Lower lobe of right lung (tissue), 2 donors: ENCODE measurements at regions not wholly inside any gene's neighbourhood (a gene's known extent, or its start where the extent isn't known, plus 50 kb on each side); places are given as distances from the start of the nearest gene placed in this dataset.

Experiments used
- ATAC-seq, 2 donors: fragments of 200-7000 bp; cut with Tn5 transposase; one replicate each; pipeline ENCODE4 v1.9.1; 2020 to 2022; ENCODE audit warnings: mild to moderate bottlenecking in 2 of 2, moderate library complexity in 2 of 2
- DNase-seq: peaks from one replicate; pipeline ENCODE4 v3.0.0-alpha.2; 2020
- H3K27ac ChIP-seq: fragments of 200-600 bp; one replicate; pipeline ENCODE4 v1.8.0; 2022
- H3K27me3 ChIP-seq: fragments of 200-600 bp; one replicate; pipeline ENCODE4 v1.8.0; 2022; ENCODE audit warnings: low read depth
- H3K36me3 ChIP-seq: fragments of 200-600 bp; one replicate; pipeline ENCODE4 v1.8.0; 2022; ENCODE audit warnings: mild to moderate bottlenecking
- H3K4me1 ChIP-seq: fragments of 200-600 bp; one replicate; pipeline ENCODE4 v1.8.0; 2022
- H3K4me3 ChIP-seq: fragments of 200-600 bp; one replicate; pipeline ENCODE4 v1.8.0; 2022; ENCODE audit warnings: mild to moderate bottlenecking
- H3K9me3 ChIP-seq: fragments of 200-600 bp; one replicate; pipeline ENCODE4 v1.8.0; 2022
- intact Hi-C: fragments of 100-400 bp; cut with DNase I; formaldehyde crosslinking; loops from one replicate; pipeline ENCODE4 v1.11.0; 2022
- TF ChIP-seq, protein P1 (sequence below): fragments of 200-600 bp; IDR thresholded peaks from one replicate; pipeline ENCODE4 v1.8.0; 2022; ENCODE audit warnings: antibody characterized with exemption, mild to moderate bottlenecking
- donor health status: DM: no; HTN: yes; CAD: no; lungs with severe emphysema.

DNA sequence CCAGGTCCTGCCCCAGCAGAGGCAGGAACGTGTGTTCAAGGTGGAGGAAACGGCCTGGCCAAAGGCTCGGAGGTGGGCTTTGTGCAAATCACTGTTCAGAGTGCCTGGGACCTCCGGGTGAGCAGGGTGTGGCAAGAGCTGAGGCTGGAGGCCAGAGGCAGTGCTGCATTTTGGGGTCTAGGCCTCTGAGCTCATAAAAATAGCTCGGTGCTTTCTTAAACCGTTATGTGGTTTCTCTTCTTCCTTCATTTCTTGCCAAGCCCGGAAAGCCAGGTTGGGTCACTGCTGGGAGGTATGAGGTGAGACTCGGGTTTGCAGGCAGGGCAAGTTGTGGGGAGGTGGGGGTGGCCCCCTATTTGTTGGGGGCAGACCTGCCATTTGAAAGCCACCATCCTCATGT is 178.8 kb upstream of the MYL2 start:
- intact Hi-C loops: no loop called here
- ATAC-seq: no peak

GRCh38 chr12:111094157-111095010 is 174.0 kb upstream of the MYL2 start:
- no peak for ATAC-seq
- Histone ChIP-seq H3K9me3 (no peaks in the 10 kb centered on the region), H3K4me3 (no peak overlapping the region), H3K27me3 (peaks cover 18% of the 10 kb centered on the region), H3K36me3 (no peaks in the 10 kb centered on the region), H3K27ac (no peak overlapping the region), H3K4me1 (no peaks in the 10 kb centered on the region)
- intact Hi-C loops: no loop called here
- no peak for DNase-seq
- TF ChIP-seq, protein P1, sequence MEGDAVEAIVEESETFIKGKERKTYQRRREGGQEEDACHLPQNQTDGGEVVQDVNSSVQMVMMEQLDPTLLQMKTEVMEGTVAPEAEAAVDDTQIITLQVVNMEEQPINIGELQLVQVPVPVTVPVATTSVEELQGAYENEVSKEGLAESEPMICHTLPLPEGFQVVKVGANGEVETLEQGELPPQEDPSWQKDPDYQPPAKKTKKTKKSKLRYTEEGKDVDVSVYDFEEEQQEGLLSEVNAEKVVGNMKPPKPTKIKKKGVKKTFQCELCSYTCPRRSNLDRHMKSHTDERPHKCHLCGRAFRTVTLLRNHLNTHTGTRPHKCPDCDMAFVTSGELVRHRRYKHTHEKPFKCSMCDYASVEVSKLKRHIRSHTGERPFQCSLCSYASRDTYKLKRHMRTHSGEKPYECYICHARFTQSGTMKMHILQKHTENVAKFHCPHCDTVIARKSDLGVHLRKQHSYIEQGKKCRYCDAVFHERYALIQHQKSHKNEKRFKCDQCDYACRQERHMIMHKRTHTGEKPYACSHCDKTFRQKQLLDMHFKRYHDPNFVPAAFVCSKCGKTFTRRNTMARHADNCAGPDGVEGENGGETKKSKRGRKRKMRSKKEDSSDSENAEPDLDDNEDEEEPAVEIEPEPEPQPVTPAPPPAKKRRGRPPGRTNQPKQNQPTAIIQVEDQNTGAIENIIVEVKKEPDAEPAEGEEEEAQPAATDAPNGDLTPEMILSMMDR: no peak

More for the DNA sequence above, 178.8 kb upstream of the MYL2 start:
- Histone ChIP-seq H3K4me1 (no peaks in the 10 kb centered on the region), H3K27ac (no peak overlapping the region), H3K9me3 (no peaks in the 10 kb centered on the region), H3K36me3 (no peaks in the 10 kb centered on the region), H3K4me3 (no peak overlapping the region), H3K27me3 (peaks cover 14% of the 10 kb centered on the region)
- TF ChIP-seq, protein P1: no peak
- no peak for DNase-seq

DNA sequence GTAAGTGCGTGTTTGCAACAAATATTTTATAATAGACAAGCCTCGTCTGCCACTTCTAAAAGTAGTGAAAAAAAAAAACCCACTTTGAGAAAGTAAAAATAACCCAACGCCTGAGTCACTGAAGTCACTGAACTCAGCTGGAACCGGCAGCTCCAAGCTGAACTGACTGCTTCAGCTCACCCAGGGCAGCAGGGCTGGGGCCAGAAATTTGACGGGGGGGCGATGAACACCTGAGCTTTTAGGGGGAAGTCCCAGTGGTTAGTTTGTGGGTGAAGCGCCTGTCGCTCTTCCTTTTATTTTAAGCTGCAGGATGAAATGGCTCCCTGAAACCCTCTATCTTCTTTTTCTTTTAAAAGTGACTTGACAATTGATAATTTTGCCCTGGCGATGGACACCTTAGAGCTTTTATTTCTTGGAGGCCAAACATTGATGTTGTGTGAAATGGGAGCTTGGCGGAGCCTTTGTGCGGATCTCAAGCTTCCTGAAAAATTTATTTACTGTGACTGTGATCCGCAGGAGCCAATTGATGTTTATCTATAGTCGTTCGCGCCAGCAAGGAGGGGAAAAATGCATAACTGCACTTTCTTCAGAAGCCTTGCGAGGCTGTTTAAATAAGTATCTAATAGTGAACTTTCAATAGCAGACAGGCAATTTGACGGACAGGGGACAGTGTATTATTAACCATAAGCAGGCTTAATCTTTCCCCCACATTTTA is 173.2 kb upstream of the MYL2 start:
- H3K9me3 ChIP-seq: no peaks in the 10 kb centered on the region
- no peaks in the 10 kb centered on the region for H3K36me3 ChIP-seq
- TF ChIP-seq, protein P1: no peak
- no peaks in the 10 kb centered on the region for H3K4me1 ChIP-seq
- H3K27me3 ChIP-seq: peaks cover 18% of the 10 kb centered on the region
- intact Hi-C loops: no loop called here
- H3K4me3 ChIP-seq: no peak overlapping the region
- no peak for DNase-seq
- no peak overlapping the region for H3K27ac ChIP-seq
- ATAC-seq: no peak

DNA sequence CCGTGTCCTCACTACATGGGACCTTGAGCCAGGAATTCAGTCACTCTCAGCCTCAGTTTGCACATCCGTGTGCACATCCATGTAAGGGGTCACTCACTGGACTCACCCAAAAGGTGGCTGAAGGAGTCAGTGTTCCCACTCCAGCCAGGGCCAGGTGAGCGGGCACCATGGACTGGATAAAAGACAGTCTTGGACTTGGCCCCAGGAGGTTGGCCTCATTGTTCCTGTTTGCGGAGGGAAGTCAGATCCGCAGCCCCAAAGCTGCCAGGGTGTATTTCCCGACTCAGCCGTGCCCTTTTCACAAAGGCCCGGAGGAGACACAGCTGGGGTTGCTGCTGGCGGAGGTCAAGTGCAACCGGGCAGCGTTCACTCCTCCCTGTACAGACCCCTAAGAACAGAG is 170.7 kb upstream of the MYL2 start:
- H3K4me3 ChIP-seq: no peak overlapping the region
- H3K9me3 ChIP-seq: no peaks in the 10 kb centered on the region
- ATAC-seq (no peak), DNase-seq (no peak)
- no peak overlapping the region for H3K27ac ChIP-seq
- no peaks in the 10 kb centered on the region for H3K4me1 ChIP-seq
- intact Hi-C loops: no loop called here
- peaks cover 14% of the 10 kb centered on the region for H3K27me3 ChIP-seq
- H3K36me3 ChIP-seq: no peaks in the 10 kb centered on the region
- TF ChIP-seq, protein P1: no peak

GRCh38 chr12:111089616-111090015 is 169.2 kb upstream of the MYL2 start:
- DNase-seq (no peak), ATAC-seq (no peak)
- Histone ChIP-seq H3K27me3 (peaks cover 8% of the 10 kb centered on the region), H3K4me3 (no peak overlapping the region), H3K27ac (no peak overlapping the region), H3K36me3 (no peaks in the 10 kb centered on the region), H3K9me3 (no peaks in the 10 kb centered on the region), H3K4me1 (no peaks in the 10 kb centered on the region)
- TF ChIP-seq, protein P1: no peak
- intact Hi-C loops: no loop called here
